CD4-positive, alpha-beta T cell (primary cell): ENCODE measurements at regions not wholly inside any gene's neighbourhood (a gene's known extent, or its start where the extent isn't known, plus 50 kb on each side); places are given as distances from the start of the nearest gene placed in this dataset.
"Not testable (repeated sequence)": the region's sequence is repeated elsewhere in the genome, so short reads cannot be mapped to it uniquely, and the experiment has no call there.

Source experiments
- ATAC-seq: fragments of 200-7000 bp; cut with Tn5 transposase; one replicate; pipeline ENCODE4 v1.10.0; 2022; ENCODE audit warnings: mild to moderate bottlenecking; ENCODE audit not compliant: poor library complexity
- CTCF ChIA-PET: fragments of 350-600 bp; sonication (Branson Sonifier 250); formaldehyde crosslinking; loops from one replicate; lab custom pipeline; 2021; ENCODE audit warnings: antibody characterized with exemption, inconsistent platforms; lab: Charles Lee
- POLR2A ChIA-PET: fragments of 350-600 bp; sonication (Branson Sonifier 250); formaldehyde crosslinking; loops from one replicate; lab custom pipeline; 2021; ENCODE audit warnings: antibody characterized with exemption, inconsistent platforms; lab: Charles Lee
- DNase-seq, 14 experiments: peaks; one replicate each; pipeline ENCODE4 v3.0.0-alpha.2; 2013 to 2020; ENCODE audit warnings: mixed read lengths in 2 of 14
- H3K27ac ChIP-seq, 2 donors: one replicate each; pipeline versions ENCODE4 v1.5.1 to v1.7.0; 2013; ENCODE audit warnings: low read length in 2 of 2, low read depth in 1 of 2, mild to moderate bottlenecking in 1 of 2
- H3K27me3 ChIP-seq, 2 experiments: 1 replicate in 1 of 2; 2 replicates in 1 of 2; pipeline versions ENCODE4 v1.6.1 to v1.7.0; 2013; ENCODE audit warnings: low read length in 2 of 2, control low read depth in 1 of 2, mild to moderate bottlenecking in 1 of 2, moderate library complexity in 1 of 2; ENCODE audit not compliant: insufficient read depth in 2 of 2, control insufficient read depth in 1 of 2
- H3K36me3 ChIP-seq: one replicate; pipeline ENCODE4 v1.6.1; 2013; ENCODE audit warnings: low read length, control low read depth; ENCODE audit not compliant: insufficient read depth
- H3K4me1 ChIP-seq: one replicate; pipeline ENCODE4 v1.6.1; 2013; ENCODE audit warnings: low read length, control low read depth; ENCODE audit not compliant: insufficient read depth
- H3K4me3 ChIP-seq: one replicate; pipeline ENCODE4 v1.5.1; 2013; ENCODE audit warnings: mild to moderate bottlenecking, low read length, moderate library complexity
- H3K9me3 ChIP-seq, 2 experiments: 1 replicate in 1 of 2; 2 replicates in 1 of 2; pipeline versions ENCODE4 v1.6.1 to v1.7.0; 2013; ENCODE audit warnings: low read length in 2 of 2, mild to moderate bottlenecking in 2 of 2, control low read depth in 1 of 2, moderate library complexity in 1 of 2; ENCODE audit not compliant: control insufficient read depth in 1 of 2, insufficient read depth in 1 of 2
- H3K27ac Mint-ChIP-seq: one replicate; pipeline ENCODE4 v1.8.0; 2020; ENCODE audit warnings: mixed read lengths
- H3K27me3 Mint-ChIP-seq: one replicate; pipeline ENCODE4 v1.8.0; 2021; ENCODE audit warnings: mixed read lengths
- H3K36me3 Mint-ChIP-seq: one replicate; pipeline ENCODE4 v1.8.0; 2021; ENCODE audit warnings: low read depth, mixed read lengths
- H3K4me1 Mint-ChIP-seq: one replicate; pipeline ENCODE4 v1.8.0; 2021; ENCODE audit warnings: low read depth, mixed read lengths
- H3K4me3 Mint-ChIP-seq: one replicate; pipeline ENCODE4 v1.8.0; 2020; ENCODE audit warnings: mild to moderate bottlenecking, mixed read lengths
- H3K9me3 Mint-ChIP-seq: one replicate; pipeline ENCODE4 v1.8.0; 2020; ENCODE audit warnings: mixed read lengths
- intact Hi-C, 2 experiments: fragments of 100-400 bp; cut with DNase I in 1 of 2; cut with micrococcal nuclease in 1 of 2; formaldehyde crosslinking; loops; one replicate each; pipeline versions ENCODE4 v1.15.1 to v1.9.0; 2023 to 2025; cut with DNase I, micrococcal nuclease

GRCh38 chr2:87415586-87416265 is 332.2 kb upstream of the PLGLB2 start:
- H3K4me1 ChIP-seq, H3K27me3 Mint-ChIP-seq, H3K27me3 ChIP-seq, CTCF ChIA-PET, H3K36me3 Mint-ChIP-seq, POLR2A ChIA-PET, DNase-seq, H3K4me3 ChIP-seq, ATAC-seq, H3K27ac ChIP-seq, H3K9me3 Mint-ChIP-seq, H3K4me1 Mint-ChIP-seq, intact Hi-C loops, H3K4me3 Mint-ChIP-seq, H3K36me3 ChIP-seq, H3K27ac Mint-ChIP-seq: not testable (repeated sequence)
- peaks cover 0 to 39% of the 10 kb centered on the region in 2 experiments for H3K9me3 ChIP-seq

- H3K27ac ChIP-seq, intact Hi-C loops, H3K4me3 ChIP-seq, H3K36me3 ChIP-seq, ATAC-seq, H3K36me3 Mint-ChIP-seq, H3K4me1 Mint-ChIP-seq, H3K27me3 ChIP-seq, DNase-seq, H3K9me3 Mint-ChIP-seq, H3K27me3 Mint-ChIP-seq, H3K27ac Mint-ChIP-seq, CTCF ChIA-PET, H3K4me1 ChIP-seq, H3K4me3 Mint-ChIP-seq, POLR2A ChIA-PET: not testable (repeated sequence)
- H3K9me3 ChIP-seq: peaks cover 0 to 39% of the 10 kb centered on the region in 2 experiments
These were observed 331.7 kb upstream of the PLGLB2 start for GRCh38 chr2:87416266-87416592.

DNA sequence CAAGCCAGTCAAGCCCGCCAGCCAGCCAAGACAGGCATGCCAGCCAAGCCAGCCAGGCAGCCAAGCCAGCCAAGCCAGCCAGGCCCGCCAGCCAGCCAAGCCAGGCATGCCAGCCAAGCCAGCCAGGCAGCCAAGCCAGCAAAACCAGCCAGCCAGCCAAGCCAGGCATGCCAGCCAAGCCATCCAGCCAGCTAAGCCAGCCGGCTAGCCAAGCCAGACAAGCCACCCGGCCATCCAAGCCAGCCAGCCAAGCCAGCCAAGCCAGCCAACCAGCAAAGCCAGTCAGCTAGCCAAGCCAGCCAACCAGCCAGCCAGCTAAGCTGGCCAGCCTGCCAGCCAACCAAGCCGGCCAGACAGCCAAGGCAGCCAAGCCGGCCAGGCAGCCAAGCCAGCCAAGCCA is 330.7 kb upstream of the PLGLB2 start:
- H3K4me3 ChIP-seq, H3K4me1 Mint-ChIP-seq, H3K4me3 Mint-ChIP-seq, H3K27ac Mint-ChIP-seq, POLR2A ChIA-PET, H3K4me1 ChIP-seq, H3K27ac ChIP-seq, DNase-seq, H3K9me3 Mint-ChIP-seq, H3K36me3 ChIP-seq, H3K27me3 Mint-ChIP-seq, ATAC-seq, CTCF ChIA-PET, H3K36me3 Mint-ChIP-seq, H3K27me3 ChIP-seq, intact Hi-C loops: not testable (repeated sequence)
- H3K9me3 ChIP-seq: peaks cover 0 to 35% of the 10 kb centered on the region in 2 experiments

DNA sequence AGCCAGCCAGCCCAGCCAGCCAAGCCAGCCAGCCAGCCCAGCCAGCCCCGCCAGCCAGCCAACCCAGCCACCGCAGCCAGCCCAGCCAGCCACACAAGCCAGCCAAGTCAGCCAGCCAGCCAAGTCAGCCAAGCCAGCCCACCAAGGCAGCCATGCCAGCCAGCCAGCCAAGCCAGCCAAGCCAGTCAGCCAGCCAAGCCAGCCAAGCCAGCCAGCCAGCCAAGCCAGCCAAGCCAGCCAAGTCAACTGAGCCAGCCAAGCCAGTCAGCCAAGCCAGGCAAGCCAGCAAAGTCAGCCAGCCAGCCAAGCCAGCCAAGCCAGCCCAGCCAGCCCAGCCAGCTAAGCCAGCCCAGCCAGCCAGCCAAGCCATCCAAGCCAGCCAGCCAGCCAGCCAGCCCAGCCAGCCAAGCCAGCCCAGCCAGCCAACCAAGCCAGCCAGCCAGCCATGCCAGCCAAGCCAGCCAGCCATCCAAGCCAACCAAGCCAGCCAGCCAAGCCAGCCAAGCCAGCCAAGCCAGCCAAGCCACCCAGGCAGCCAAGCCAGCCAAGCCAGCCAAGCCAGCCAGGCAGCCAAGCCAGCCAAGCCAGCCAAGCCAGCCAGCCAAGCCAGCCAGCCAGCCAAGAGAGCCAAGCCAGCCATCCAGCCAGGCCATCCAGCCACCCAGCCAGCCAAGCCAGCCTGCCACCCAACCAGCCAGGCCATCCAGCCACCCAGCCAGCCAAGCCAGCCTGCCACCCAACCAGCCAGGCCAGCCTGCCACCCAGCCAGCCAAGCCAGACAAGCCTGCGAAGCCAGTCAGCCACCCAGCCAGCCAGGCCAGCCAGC is 329.9 kb upstream of the PLGLB2 start:
- H3K27me3 Mint-ChIP-seq, H3K4me3 ChIP-seq, H3K4me1 Mint-ChIP-seq, H3K27me3 ChIP-seq, intact Hi-C loops, H3K36me3 Mint-ChIP-seq, H3K4me1 ChIP-seq, POLR2A ChIA-PET, H3K9me3 Mint-ChIP-seq, CTCF ChIA-PET, H3K36me3 ChIP-seq, ATAC-seq, H3K4me3 Mint-ChIP-seq, DNase-seq, H3K27ac ChIP-seq, H3K27ac Mint-ChIP-seq: not testable (repeated sequence)
- H3K9me3 ChIP-seq: peaks cover 0 to 33% of the 10 kb centered on the region in 2 experiments

DNA sequence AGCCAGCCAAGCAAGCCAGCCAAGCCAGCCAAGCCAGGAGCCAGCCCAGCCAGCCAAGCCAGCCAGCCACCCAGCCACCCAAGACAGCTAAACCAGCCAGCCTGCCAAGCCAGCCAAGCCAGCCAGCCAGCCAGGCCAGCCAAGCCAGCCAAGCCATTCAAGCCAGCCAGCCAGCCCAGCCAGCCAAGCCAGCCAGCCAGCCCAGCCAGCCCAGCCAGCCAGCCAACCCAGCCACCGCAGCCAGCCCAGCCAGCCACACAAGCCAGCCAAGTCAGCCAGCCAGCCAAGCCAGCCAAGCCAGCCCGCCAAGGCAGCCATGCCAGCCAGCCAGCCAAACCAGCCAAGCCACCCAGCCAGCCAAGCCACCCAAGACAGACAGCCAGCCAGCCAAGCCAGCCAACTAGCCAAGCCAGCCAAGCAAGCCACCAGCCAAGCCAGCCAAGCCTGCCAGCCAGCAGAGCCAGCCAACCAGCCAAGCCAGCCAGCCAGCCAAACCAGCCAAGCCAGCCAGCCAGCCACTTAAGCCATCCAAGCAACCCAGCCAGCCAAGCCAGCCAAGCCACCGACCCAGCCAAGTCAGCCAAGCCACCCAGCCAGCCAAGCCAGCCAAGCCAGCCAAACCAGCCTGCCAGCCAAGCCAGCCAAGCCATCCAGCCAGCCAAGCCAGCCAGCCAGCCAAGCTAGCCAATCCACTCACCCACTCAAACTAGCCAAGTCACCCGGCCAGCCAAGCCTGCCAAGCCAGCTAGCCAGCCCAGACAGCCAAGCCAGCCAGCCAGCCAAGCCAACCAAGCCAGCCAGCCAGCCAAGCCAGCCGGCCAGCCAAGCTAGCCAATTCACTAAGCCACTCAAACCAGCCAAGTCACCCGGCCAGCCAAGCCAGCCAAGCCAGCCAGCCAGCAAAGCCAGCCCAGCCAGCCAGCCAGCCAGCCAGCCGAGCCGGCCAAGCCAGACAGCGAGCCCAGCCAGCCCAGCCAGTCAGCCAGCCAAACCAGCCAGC is 328.8 kb upstream of the PLGLB2 start:
- H3K27me3 Mint-ChIP-seq, DNase-seq, CTCF ChIA-PET, H3K27ac ChIP-seq, H3K4me3 ChIP-seq, ATAC-seq, intact Hi-C loops, H3K27me3 ChIP-seq, H3K36me3 Mint-ChIP-seq, H3K9me3 Mint-ChIP-seq, H3K4me3 Mint-ChIP-seq, POLR2A ChIA-PET, H3K36me3 ChIP-seq, H3K4me1 ChIP-seq, H3K4me1 Mint-ChIP-seq, H3K27ac Mint-ChIP-seq: not testable (repeated sequence)
- H3K9me3 ChIP-seq: peaks cover 0 to 36% of the 10 kb centered on the region in 2 experiments

GRCh38 chr2:87419980-87420379 is 327.9 kb upstream of the PLGLB2 start:
- H3K4me1 Mint-ChIP-seq, H3K27me3 ChIP-seq, H3K36me3 Mint-ChIP-seq, DNase-seq, H3K4me1 ChIP-seq, H3K27ac Mint-ChIP-seq, H3K27me3 Mint-ChIP-seq, H3K4me3 Mint-ChIP-seq, H3K4me3 ChIP-seq, intact Hi-C loops, H3K9me3 Mint-ChIP-seq, CTCF ChIA-PET, POLR2A ChIA-PET, H3K27ac ChIP-seq, H3K36me3 ChIP-seq, ATAC-seq: not testable (repeated sequence)
- H3K9me3 ChIP-seq: peaks cover 0 to 43% of the 10 kb centered on the region in 2 experiments
